HG03025 (cell line): ENCODE measurements at regions not wholly inside any gene's neighbourhood (a gene's known extent, or its start where the extent isn't known, plus 50 kb on each side); places are given as distances from the start of the nearest gene placed in this dataset.
A peak's percentile ranks its signal among the peaks of the same experiment; 100 is the strongest.
"Not testable (repeated sequence)": the region's sequence is repeated elsewhere in the genome, so short reads cannot be mapped to it uniquely, and the experiment has no call there.

Experiments used
- ATAC-seq: cut with Tn5 transposase; IDR thresholded peaks from one replicate; pipeline ENCODE4 v1.9.1; 2021; ENCODE audit warnings: mild to moderate bottlenecking, moderate library complexity; ENCODE audit not compliant: unreplicated experiment, low FRiP score

DNA sequence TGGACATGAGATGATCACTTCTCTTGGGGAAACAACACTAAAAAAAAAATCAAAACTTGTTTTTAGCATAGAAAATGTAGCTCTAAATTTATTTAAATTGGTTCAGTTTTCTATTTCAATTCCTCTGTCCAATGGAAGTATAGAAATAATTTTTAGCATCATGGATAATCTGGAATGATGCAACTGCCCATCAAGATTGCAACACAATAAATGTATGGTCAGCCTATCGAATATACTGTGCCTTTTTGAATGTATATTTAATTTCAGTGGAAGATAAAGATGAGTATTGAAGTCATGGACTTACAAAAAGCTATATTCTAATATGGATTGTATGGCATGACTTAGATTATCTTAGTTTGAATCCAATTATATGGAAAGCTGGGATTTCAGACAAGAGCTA is 906.7 kb downstream of the IGSF11 start:
- no peak for ATAC-seq

DNA sequence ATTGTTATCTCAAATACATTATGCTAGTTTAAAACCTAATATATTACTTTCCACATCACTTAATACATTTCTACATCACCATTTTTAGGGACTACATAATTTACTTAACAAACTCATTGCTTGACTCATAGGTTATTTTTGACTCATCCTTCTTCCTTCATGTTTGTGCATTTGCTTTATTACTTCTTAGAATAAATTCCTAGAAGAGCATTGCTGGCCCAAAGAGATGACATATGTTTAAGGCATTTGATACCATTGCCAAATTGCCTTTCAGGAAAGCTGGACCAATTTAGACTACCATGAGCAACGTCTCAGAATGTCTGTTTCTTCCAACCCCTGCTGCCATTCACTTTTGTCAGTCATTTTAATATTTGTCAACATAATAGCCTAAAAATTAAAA is 905.8 kb downstream of the IGSF11 start:
- ATAC-seq = no peak

DNA sequence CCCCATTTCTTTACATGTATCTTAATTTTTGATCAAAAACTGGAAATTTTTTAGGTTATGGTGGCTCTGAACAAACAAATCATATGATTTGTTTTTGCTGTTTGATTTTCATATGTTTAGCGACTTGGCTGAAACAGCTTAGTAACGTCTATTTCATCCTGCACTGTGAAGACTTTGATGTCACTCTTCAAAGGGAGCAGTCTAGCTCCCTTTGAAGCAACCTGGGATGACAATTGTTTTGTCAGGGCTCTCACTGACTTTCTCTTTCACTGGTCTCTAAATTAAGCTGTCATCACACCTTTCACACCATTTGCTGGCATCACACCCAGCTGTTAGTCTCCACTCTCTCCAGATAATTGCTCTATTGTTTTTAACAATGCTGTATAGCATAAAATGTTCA is 896.9 kb downstream of the IGSF11 start:
- no peak for ATAC-seq

DNA sequence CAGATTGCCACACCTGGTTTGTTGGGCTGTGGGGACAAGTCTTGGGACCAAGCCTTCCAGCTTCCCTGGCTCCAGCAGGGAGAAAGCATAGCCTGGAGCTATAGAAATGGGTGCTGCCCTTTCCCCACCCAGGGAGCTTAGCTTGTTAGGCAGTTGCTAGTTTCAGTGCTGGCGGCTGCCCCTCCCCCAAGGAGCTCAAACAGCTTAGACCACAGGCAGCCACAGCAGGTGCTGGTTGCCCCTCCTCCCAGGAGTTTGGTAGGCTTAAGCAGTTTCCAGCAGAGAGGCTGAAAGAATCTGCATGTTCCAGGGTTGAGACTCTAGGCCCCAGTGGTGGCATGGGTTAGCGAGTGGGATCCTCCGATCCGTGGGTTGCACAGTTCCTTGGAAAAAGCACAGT is 889.7 kb downstream of the IGSF11 start:
- ATAC-seq = no peak

DNA sequence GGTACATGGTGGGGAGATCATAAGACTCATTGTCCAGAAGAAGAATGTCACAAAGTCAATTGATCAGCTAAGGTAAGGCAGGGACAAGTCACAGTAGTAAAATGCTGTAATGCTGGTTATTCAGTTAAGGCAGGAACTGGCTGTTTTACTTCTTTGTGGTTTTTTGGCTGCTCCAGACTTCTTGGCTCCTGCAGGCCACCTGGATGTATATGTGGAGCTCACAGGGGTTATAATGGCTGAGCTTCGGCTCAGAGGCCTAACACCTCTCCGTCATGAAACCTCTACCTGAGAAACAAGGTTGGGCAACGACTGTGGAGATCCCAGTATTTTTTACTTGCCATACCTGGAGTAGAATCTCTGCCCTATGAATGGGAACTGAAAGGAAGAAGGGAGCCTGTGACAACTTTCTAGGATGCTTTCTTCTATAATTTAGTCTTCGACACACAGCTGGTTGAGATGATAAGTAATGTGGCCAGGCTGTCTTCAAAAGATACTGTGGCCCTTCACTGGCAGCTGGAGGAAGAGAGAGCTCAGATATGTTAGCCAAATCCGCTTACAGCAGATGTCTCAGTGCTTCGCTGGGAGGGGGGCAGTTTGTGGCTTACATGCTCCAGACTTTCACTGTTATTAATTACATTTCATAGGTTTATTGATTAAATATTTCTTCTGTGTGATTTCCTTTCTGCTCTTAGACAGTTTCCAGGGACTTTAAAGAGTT is 887.8 kb downstream of the IGSF11 start:
- ATAC-seq = no peak

DNA sequence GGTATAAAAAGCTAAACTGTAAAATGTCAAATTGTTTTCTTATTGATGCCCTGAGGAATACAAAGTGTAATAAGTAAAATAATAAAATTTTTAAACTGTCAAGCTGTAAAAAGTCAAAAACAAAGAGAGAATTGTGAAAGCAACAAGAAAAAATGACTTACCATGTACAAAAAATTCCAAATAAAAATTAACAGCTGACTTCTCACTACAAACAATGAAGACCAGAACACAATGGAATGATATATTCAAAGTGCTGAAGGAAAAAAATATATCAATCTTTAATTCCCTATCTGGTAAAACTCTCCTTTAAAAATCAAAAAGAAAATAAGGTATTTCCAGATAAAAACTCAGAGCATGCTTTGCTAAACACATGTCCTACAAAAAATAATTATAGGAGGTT is 883.5 kb downstream of the IGSF11 start:
- no peak for ATAC-seq

DNA sequence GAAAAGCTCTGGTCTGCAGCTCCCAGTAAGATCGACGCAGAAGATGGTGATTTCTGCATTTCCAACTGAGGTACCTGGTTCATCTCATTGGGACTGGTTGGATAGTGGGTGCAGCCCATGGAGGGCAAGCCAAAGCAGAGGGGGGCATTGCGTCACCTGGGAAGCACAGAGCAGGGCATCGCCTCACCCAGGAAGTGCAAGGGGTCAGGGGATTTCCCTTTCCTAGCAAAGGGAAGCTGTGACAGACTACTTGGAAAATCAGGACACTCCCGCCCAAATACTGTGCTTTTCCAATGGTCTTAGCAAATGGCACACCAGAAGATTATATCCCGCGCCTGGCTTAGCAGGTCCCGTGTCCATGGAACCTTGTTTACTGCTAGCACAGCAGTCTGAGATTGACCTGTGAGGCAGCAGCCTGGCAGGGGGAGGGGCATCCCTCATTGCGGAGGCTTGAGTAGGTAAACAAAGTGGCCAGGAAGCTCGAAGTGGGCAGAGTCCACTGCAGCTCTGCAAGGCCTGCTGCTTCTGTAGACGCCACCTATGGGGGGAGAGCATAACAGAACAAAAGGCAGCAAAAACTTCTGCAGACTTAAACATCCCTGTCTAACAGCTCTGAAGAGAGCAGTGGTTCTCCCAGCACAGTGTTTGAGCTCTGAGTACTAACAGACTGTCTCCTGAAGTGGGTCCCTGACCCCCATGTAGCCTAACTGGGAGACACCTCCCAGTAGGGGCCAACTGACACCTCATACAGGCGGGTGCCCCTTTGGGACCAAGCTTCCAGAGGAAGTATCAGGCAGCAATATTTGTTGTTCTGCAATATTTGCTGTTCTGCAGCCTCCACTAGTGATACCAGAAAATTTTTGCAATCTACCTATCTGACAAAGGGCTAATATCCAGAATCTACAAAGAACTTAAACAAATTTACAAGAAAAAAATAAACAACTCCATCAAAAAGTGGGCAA is 871.7 kb downstream of the IGSF11 start:
- ATAC-seq = not testable (repeated sequence)

DNA sequence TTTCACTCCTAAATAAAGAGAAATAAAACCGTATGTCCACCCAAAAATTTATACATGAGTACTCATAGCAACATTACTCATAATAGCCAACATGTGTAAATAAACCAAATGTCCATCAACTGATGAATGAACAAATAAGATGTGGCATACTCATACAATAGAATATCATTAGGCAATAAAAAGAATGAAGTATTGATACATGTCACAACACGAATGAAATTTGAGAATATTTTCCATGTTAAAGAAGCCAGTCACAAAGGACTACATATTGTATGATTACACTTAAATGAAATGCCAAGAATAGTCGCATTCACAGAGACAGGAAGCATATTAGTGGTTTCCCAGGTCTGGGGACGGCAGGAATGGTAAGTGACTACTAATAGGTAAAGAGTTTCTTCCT is 869.2 kb downstream of the IGSF11 start:
- no peak for ATAC-seq

DNA sequence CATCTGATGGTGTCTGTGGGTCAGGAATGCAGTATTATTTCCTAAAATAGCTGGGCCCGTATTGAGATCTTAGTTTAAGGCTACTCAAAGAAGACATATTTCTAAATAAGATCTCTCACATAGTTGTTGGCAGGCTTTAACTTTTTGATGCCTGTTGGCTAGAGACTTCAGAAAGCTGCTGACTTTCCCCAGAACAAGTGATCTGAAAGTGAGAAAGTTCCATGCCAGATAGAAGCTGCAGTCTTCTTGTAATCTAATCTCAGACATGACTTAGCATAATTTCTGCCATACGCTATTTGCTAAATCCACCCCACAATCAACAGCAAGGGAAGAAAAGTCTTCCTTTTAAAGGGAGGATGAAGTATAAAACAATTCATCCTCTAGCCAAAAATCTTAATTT is 867.1 kb downstream of the IGSF11 start:
- ATAC-seq = no peak

DNA sequence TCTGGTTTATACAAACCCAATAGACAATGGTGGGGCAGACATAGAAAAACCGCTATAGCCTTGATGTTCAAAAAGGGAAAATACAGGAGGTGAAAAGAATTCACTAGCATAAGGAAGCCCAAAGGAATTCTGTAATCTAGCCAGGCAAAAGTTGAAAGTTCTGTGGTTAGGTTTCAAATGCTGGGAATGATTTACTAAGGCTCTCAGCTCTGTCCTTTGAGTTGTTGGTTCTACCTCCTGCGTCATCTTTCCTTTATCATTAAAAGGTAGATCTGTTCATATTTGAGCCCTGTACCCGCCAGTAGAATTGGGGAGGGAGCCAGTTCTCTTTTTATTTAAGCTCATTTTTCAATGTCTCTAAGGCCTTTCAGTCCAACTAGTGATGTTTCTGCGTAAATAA is 866.5 kb downstream of the IGSF11 start:
- ATAC-seq = no peak

DNA sequence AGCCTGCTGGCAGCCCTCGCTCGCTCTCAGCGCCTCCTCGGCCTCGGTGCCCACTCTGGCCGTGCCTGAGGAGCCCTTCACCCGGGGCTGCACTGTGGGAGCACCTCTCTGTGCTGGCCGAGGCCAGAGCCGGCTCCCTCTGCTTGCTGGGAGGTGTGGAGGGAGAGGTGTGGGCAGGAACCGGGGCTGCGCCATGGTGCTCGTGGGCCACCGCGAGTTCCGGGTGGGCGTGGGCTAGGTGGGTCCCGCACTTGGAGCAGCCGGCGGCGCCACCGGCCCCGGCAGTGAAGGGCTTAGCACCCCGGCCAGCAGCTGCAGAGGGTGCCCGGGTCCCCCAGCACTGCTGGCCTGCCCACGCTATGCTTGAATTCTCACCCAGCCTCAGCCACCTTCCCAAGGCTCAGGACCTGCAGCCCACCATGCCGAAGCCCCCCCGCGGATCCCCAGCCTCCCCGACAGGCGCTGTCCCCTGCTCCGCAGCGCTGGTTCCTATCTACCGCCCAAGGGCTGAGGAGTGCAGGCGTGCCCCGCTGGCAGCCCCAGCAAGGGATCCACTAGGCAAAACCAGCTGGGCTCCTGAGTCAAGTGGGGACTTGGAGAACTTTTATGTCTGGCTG is 863.3 kb downstream of the IGSF11 start:
- no peak for ATAC-seq

DNA sequence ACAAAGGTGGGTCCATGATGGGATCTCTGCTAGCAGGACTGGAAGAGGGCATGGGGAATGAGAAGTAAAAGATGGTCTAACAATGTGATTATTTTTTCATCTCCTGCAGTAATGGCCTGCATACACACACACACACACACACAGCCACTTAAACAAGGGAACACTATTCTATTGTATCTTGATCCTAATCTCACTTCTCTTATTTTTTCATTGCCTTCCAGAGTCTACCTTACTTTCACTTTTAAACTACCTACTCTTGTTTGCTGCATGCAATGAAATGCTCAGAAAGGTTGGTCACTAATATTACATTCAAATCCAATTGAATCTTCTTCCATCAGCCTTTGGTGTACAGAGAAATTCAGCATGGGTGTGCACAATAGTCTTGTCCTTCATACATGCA is 853.8 kb downstream of the IGSF11 start:
- ATAC-seq = peak; percentile 57

DNA sequence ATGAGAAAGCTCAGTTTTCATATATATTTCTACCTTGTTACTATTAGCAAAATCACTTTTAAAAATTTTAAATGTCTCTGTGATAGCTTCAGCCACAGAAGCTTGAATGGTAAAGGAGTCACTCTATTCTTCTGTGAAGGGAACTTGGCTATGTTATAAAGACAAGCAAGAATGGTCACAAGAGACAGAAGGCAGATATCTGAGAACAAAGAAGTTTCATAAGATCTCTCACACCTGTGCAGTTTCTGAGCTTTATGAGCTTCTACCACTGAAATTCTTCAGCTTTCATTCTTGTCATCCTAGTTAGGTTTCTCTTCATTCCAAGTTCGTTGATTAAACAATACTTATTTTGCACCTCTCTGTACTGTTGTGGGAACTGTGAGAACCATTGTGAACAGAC is 853.4 kb downstream of the IGSF11 start:
- ATAC-seq = peak; percentile 89

DNA sequence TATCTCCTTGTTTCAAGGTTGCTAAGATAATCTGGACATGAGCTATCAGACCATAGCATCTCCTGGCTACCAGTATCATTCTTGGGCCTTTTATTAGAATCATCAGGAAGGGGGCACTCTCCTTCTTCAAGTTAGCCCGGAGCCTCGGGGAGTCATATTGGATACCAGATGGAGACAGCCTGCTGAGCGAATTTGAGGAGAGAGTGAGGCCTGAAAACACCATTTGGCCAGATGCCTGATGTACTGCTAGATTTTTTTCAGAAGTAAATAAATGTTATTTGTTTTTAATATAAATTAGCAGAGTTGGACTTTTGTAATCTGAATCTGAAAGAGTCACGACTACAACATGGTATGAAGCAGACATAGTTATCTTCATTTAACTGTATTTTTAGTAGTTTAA is 848.6 kb downstream of the IGSF11 start:
- ATAC-seq = no peak

DNA sequence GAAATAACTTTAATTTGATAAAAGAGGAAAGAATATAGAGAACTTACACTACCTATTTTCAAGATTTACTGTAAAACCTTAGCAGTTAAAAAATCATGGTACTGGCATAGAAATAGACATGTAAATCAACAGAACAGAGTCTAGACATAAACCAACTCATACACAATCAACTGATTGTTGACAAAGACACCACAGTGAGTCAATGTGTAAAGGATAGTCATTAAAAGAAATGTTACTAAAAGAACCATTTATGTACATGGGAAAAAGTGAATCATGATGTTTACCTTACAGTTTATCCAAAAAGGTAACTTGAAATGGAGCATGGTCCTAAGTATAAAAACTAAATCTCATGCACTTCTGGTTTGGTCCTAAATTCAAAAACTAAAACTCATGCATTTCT is 847.4 kb downstream of the IGSF11 start:
- no peak for ATAC-seq

DNA sequence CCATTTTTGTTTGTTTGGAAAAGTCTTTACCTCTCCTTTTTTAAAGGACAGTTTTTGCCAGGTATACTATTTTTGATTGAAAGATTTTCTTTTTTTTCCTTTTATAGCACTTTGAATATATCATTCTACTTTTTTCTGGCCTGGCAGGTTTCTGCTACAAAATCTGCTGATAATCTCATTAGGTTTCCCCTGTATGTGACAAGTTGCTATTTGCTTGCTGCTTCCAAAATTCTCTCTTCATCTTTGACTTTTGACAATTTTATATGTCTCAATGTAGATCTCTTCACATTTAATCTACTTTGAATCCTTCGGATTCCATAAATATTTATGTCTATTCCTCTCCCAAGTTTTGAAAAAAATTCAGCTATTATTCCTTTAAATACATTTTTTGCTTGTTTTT is 838.5 kb downstream of the IGSF11 start:
- ATAC-seq = no peak

DNA sequence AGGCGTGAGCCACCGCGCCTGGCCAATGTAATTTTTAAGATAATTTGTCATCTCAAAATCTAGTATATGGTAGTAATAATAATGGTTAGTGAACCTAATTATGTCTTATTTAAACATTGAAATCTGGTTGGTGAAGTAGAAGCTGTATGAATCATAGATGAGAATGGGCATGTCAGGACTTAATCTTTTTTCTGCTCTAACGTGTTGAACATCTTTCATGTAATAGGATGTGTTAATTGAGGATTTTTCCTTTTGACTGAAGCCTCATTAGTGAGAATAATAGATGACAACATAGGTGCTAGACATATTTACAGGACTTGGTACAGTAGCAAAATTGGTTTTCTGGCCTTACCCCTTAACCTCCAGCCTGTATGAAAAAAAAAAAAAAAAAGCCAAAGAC is 835.6 kb downstream of the IGSF11 start:
- no peak for ATAC-seq

DNA sequence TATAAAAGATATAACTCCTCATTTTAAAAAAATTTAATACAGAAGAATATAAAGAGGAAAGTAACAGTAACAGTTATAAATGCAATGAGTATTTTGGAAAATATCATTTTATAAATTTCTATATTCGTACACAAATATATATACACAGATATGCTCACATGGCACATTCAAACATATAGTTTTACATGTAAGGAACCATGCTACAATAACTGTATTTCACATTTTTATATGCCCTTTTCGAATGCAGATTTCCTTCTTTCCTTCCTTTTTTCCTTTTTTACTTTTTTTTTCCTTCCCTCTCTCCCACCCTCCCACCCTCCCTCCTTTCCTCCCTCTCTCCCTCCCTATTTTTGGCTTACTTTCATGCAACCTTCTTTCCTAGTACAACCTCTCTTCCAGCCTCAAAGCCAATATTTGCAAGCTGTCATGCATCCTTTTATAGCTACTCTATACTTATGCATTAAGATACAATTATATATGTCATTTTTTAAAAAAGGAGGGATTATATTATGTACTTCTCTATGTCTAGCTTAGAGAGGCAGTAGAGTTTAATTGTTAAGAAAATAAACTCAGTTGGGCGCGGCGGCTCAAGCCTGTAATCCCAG is 830.5 kb downstream of the IGSF11 start:
- ATAC-seq = no peak

DNA sequence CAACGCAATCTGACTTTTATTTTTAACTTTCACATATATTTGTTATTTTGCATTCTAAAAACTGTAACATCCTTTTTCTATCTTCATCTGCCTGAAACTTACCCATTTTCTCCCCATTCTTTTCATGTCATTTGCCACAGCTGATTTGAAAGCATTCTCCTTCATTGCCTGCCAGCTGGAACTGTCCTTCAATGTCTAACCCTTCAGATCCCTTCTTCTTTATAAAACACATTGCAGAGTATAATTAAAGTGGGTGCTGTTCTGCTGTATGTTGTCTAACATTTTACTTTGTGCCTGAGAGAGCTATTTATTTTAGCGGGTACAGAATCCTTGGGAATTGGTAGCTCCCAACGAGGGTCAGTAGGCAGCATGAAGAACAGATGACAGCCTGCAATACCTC is 827.4 kb downstream of the IGSF11 start:
- ATAC-seq = no peak

DNA sequence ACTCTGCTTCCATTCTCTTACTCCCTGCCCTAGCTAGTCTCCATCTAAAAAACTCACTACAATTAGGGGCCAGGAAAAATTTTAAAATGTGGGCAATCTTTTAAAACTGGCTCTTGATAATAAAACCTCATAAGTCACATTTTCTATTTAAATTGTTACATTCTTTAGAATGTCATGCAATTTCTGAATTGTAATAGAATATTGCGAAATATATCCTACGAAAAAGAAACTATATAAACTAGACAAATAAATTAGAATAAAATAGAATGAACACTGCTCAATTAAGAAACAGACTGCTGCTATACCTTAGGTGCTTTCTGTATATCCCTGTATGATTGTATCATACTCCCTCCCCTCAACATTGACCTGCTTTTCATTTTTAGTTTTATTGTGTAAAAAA is 826.0 kb downstream of the IGSF11 start:
- no peak for ATAC-seq

DNA sequence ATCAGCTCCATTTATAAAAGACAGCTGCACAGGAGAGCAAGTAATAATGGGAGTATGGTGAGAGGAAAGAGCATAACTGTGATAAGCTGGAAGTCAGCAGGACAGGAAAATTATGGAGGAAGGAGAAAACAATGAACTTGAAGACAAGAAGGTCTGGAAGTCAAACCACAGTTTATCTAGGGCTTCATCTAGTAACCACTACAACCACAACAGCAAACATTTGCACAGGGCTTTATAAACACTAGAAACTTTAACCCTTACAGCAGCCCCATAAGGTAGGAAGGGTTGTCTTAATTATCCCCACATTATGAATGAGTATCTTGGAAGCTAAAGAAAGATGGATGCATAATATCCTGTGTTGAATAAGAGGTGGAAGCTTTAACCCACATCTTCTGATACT is 820.8 kb downstream of the IGSF11 start:
- ATAC-seq = no peak
